Pulmonary artery endothelial cell (primary cell): ENCODE measurements at regions not wholly inside any gene's neighbourhood (a gene's known extent, or its start where the extent isn't known, plus 50 kb on each side); places are given as distances from the start of the nearest gene placed in this dataset.
"Not testable (repeated sequence)": the region's sequence is repeated elsewhere in the genome, so short reads cannot be mapped to it uniquely, and the experiment has no call there.

Experiments
- DNase-seq: peaks from one replicate; pipeline ENCODE4 v3.0.0-alpha.2; 2011; ENCODE audit warnings: low read depth, low spot score

DNA sequence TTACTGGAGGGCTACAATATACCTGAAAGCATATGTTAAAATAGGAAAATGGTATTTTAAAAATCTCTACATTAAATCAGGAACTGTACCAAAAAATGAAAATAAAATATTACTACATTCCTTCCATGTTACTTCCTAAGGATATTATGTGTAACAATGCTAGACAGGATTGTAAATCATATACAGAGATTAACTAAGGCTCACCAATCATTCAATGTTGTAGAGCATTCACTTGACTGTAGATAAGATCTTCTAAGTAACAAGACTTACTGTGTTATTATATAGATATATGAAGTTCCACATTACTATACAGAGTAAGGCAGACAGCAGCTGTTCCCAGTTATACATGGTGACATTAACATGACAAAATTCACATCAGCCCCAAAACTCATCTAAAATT is 1919.1 kb upstream of the CDH9 start:
- no peak for DNase-seq

DNA sequence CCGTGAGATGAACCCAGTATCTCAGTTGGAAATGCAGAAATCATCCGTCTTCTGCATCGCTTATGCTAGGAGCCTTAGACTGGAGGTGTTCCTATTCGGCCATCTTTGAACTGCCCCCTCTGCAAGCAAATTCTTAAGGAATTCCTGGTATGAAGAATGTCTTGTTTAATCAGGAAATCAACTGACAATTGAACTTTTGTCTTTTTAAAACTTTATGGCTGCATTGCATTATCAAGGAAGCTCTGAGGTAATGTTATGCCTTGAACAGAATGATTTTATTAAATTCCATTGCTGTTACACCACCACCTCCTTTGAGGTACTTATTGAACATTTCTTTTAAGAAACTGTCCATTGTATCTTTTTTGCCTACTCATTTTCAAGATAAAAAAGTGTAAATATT is 1915.7 kb upstream of the CDH9 start:
- no peak for DNase-seq

DNA sequence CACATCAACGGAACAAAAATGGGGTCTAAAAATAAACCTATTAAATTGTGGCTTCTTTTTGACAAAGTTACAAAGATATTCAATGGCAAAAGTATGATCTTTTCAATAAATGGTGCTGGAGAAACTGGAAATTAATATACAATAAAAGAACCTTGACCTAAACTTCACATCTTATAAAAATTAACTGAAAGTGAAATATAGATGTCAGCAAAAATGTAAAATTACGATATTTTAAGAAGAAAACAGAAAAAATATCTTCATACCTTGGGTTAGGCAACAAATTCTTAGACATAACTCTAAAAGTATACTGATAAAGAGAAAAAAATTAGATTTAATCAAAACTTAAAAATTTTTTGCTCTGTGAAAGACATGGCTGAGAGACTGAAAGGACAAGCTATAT is 1909.5 kb upstream of the CDH9 start:
- DNase-seq: no peak

DNA sequence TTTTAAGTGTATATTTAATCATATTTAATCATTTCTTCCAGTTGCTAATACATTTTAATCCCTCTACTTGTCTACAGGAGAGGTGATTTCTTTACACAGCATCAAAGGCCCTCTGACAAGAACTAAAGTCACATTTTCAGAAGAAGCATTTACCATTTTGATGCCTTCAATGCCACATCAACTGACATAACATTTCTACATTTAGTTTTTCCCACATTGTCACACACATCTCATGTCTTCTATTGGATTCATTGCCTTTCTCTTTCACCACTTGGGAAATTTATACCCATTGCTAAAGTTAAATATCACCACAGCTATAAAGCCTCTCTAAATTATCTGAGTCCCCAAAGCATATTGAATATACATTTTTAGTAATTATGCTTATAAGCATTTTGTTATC is 1907.5 kb upstream of the CDH9 start:
- no peak for DNase-seq

DNA sequence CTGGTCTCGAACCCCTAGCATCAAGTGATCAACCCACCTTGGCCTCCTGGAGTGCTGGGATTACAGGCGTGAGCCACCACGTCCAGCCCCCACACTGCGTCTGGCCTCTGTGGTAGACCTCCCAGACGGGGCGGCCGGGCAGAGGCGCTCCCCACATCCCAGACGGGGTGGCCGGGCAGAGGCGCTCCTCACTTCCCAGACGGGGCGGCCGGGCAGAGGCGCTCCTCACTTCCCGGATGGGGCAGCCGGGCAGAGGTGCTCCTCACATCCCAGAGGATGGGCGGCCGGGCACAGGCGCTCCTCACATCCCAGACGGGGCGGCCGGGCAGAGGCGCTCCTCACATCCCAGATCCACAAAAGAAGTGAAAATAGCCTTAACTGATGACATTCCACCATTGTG is 1891.0 kb upstream of the CDH9 start:
- not testable (repeated sequence) for DNase-seq

DNA sequence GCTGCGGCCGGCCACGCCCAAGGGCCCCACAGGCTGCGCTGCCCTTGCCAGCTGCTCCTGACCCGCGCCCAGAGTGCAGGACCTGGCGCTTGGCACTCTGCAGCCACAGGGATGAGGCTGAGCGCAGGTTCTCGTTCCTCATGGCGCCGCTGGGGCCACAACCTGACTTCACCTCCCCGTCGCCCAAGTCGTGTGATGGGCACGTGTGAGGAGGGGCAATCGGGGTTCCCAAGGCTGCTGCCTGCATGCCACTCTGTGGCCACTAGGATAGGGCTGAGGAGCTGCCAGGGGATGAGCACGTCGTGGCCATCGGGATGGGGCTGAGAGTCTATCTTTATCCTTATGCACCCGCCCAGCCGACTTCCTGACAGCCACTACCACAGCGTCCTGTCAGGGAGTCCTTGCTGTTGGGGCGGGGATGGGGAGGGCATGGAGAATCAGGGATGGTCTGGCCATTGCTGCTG is 1890.0 kb upstream of the CDH9 start:
- not testable (repeated sequence) for DNase-seq

DNA sequence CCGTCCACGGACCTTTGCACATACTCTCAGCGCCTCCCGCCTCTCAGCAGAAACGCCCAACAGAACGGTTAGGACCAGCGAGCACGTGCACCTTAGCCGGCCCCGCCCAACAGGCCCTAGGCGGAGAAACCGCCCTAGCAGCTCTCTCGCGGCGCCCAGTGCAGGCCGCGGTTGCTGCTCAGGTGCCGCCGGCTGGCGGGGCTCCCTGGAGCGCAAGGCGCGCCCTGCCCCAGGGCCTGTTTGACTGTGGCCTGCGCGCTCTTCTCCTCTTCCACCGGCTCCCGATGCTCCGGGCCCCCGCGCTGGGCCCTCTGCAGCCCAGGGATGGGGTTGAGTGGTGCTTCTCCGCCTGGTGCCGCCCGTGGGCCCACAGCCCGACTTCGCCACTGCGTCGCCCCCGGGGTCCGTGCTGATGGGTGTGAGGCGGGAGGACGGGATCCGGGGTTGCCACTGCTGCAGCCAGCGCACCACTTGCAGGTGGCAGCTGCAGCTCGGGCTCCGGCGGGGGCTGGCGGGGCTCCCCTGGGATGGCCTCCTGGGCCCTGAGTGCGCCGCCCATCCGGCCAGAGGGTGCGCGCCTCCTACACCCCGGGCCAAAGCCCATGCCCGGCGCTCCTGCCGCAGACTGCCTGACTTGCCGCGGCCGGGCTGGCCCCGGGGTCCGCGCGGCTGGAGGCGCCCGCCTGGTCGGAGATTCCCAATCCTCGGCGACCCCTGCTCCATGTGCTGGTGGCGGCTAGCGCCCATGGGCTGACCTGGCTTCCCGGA is 1889.4 kb upstream of the CDH9 start:
- DNase-seq: no peak

DNA sequence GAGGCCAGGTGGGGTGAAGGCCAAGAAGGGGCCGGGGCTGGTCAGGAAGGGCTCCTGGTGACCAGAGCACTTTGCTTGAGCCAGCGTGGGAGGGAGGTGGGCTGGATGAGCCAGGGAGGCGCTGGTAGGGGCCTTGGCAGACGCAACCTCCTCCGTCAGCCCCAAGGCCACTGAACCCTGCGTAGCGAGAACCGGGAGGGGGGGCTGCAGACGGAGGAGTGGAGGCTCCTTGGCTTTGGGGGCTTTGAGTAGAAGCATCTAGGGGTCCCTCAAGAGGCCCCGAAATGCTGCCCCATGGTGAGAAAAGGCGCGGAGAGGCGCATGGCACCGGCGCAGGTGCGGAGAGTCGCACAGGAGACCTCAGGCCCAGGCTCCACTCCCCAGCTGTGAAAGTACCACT is 1888.0 kb upstream of the CDH9 start:
- no peak for DNase-seq

DNA sequence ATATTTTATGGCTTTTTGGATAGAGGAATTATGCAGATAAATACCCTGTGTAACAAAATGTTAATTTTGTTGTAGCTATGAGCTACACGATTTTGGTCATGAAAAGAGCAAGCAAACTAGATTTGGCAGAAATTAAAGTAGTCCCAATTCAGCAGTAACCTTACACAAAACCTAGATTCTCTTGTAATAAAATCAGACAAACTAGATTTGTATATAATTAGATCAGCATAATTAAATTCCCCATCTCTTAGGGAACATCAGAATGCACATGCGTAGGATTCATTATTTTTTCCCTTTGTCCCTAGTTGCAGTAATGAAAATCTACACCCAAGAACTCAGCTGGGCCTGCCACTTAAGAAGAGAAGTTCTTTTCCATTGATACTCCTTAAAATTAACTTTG is 1879.2 kb upstream of the CDH9 start:
- DNase-seq: no peak

DNA sequence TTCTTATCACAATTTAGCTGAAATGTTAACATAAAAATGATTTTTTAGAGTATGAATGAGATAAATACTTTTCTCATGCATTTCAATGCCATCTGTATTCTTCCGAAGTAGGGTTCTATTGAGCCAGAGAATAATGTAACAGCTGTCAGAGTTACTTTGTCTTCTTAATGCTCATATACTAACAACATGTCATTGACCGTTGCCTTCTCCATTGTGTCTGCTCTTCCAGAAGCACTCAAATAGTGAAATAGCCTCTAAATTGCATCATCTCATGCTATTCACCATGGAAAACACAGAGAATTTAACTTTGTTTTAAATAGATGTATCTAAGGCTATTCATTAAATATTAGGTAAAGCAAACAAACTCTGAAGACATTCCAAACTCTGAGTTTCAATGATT is 1875.9 kb upstream of the CDH9 start:
- no peak for DNase-seq

DNA sequence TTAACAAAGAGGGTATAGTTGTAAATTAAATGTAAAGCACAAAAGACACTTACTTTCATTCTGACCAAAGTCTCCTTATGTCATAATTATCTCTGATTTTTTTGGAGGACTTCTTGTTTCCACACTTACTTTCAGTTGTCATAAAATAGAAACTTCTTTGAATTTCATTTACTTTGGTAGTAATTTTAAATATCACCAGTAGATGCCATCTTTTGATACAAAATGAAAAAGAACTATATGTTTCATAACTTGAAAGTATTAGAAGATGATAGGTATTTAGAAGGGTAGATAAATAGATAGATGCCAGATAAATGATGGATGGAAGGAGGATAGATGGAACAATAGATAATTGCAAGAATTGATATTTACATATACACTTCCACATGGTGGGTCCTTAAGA is 1865.3 kb upstream of the CDH9 start:
- no peak for DNase-seq

DNA sequence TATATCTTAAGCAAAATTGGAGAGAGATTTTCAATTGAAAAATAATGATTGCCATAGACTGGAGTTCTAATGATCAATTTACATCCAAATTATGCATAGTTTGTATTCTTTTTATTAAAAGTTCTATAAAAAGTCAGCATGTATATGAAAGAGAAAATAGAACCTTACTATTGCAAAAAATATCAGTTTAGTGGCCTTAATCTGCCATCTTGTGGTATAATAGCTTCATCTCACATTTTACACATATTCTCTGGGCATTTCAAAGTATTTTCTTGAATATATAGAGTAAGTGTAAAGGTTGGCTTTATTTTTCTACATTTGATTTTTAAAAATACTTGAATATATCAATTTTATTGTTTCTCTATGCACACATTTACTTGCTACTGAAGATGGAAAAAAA is 1858.6 kb upstream of the CDH9 start:
- DNase-seq: no peak

DNA sequence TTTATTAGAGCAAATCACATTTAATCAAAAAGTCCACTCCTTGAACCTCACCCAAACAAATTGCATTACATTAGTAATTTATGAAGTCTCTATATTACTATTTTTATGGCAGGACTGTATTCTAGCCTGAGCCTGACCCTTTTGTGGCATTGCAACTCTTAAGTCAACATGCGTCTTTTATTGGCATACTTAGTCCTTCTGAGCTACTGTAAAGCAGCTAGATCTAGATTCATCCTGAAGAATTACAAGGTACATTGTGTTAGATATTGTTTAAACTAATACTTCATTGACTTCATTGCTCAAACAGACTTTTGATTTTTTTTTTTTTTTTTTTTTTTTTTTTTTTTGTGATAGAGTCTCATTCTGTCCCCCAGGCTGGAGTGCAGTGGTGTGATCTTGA is 1842.5 kb upstream of the CDH9 start:
- DNase-seq: no peak

DNA sequence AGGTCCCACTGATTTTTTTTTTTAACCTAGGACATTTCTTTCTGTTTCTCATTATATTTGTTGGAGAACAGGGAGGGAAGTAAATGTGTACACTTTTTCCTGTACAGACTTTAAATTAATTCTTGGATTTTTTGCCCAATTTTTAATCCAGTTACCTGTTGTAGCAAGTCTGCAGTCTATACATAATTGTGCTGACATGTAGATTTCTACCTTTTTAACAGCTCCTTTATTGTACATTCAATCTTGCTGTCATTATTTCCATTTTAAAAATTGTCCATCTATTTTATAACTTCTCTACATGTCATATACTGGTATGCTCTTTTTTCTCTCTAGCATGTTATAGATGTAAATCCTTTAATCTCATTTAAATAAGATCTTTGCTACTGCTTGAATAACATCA is 1838.7 kb upstream of the CDH9 start:
- no peak for DNase-seq

DNA sequence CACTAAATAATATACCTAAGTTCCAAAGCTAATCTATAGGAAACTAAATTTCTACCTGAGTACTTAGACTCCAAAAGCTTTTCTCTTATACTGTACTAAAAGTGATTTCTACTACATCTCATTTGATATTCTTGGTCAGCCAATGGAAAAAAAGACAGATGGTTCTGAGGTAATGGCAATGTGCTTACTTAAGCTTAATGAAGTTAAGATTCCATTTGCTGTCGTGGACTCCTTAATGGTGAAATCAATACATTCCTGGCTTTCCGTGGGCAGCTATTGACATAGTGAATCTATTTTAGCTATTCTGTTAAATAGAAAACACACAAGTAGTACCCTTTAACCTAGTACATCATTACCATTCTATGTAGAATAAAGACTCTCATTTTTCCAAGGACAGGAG is 1825.6 kb upstream of the CDH9 start:
- DNase-seq: no peak

DNA sequence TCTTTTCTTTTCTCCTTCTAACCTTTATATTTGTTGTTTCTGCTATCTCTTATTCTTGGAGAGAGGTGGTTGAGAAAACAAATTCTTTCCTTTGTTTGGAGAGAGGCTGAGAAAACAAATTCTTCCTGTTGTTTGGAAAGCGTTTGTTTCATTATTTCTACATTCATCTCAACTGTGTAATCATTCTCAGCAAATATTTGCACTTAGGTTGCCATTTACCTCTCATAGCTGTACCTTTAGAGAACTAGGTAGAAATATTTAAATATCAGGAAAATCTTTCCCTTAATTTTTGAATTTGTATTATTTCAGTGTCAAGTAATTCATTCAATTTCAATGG is 1824.4 kb upstream of the CDH9 start:
- DNase-seq: no peak

DNA sequence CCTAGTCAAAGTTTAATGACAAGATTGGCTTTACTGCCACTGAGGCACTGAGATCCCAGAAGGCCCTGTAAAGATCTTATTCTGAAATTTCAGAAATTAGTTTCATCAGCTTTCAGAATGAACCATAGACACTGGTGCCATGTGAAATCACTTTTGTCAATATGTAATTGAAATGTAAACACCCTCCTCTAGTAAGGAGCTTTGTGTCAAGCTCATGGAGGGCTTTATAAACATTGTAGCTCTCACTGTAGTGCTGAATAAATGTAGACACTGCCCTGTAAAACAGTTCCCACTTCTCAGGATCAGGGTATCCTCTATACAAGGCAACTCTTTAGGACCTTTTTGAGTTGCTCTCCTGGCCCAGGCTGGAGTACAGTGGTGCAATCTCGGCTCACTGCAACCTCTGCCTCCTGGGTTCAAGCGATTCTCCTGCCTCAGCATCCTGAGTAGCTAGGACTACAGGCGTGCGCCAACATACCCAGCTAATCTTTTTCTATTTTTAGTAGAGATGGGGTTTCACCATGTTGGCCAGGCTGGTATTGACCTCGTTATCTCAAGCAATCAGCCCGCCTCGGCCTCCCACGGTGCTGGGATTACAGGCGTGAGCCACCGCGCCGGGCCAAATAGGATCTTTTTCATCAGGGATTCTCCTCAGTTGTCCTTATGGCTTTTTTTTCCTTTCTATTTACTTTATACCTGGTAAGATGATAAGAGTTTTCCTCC is 1823.9 kb upstream of the CDH9 start:
- DNase-seq: no peak

DNA sequence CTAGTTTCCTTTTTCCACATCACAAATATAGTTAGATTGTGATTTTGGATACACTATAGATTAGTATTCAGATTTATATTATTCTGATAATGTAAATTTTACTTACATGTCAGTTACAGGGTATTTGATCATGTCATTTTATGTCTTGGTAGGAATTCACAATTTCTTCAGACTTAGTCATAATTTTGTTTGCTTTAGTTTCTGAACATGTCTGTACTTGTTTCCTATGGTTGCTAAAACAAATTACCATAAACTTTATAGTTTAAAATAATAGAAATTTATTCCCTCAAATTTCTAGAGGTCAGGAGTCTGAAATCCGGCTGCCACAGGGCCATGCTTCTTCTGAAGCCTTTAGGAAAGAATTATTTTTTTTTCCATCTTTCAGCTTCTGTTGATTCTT is 1817.2 kb upstream of the CDH9 start:
- no peak for DNase-seq

DNA sequence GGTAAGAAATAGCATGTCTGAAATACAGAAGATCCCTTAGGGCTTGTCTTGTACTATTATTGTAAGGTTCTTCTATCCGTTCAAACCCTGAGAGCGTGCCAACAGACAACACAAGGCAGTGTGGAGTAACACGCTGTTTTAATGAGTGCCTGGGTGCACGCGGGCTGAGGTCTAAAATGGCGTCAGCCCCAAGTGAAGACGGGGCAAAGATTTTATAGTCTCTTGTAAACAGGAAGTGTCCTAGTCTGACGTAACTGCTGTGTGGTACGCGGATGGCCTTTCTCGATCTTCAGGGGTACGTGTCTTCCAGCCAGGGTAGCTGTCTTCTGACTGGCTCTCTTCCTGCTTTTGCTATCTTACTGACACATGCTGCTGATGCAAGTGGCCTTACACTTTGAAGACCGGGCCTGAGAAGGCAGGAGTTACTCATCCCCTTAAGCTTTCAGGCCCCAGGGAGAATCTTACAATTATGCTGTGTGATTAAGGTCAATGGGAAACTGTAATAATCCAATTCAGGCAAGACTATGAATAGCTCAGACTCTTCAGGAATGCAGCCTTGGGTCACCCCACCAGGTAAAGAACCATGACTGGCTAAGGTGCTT is 1812.0 kb upstream of the CDH9 start:
- DNase-seq: no peak

DNA sequence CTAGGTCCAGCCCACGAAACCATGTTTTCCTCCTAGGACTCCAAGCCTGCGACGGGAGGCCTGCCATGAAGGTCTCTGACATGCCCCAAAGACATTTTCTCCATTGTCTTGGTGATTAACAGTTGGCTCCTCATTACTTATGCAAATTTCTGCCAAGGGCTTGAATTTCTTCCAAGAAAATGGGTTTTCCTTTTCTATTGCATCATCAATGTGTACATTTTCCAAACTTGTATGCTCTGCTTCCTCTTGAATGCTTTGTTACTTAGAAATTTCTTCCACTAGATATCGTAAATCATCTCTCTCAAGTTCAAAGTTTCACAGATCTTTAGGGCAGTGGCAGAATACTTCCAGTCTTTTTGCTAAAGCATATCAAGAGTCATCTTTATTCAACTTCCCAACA is 1792.7 kb upstream of the CDH9 start:
- no peak for DNase-seq

DNA sequence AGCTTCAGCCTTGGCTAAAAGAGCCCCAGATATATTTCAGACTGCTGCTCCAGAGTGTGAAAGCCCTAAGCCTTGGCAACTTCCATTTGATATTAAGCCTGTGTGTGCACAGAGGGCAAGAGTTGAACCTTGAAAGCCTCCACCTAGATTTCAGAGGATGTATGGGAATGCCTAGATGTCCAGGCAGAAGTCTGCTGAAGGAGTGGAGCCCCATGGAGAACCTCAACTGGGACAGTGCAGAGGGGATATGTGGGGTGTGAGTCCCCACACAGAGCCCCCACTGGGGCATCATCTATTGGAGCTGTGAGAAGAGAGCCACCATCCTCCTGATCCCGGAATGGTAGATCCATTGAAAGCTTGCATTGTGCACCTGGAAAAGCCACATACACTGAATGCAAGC is 1784.8 kb upstream of the CDH9 start:
- DNase-seq: no peak

DNA sequence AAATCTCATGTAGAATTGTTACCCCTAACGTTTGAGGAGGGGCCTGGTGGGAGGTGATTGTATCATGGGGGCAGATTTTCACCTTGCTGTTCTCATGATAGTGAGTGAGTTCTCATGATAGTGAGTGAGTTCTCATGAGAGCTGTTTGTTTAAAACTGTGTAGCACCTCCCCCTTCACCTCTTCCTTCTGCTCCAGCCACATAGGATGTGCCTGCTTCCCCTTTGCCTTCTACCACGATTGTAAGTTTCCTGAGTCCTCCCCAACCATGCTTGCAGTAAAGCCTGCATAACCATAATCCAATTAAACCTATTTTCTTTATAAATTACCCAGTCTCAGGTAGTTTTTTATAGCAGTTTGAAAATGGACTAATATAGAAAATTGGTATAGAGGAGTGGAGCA is 1783.7 kb upstream of the CDH9 start:
- no peak for DNase-seq

DNA sequence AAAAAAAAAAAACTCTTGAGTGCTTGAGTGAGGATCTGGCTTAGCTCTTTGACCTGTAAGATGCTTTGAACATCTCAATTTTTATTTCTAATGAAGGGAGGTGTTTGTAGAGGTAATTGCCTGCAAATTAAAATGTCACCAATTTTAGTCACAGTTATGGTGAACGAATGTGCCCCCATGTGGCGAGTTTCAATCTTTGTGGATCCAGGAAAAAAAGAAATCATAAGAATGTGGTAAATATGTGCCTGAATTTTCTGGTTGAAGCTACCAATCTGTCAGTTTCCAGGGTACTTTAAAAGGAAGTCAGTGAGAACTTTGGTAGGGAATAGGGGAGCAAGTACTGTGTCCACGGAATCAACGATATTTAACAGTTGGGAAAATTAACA is 1772.4 kb upstream of the CDH9 start:
- DNase-seq: no peak
